GM18867 (cell line): ENCODE measurements at regions not wholly inside any gene's neighbourhood (a gene's known extent, or its start where the extent isn't known, plus 50 kb on each side); places are given as distances from the start of the nearest gene placed in this dataset.

Experiments used
- ATAC-seq: cut with Tn5 transposase; IDR thresholded peaks from one replicate; pipeline ENCODE4 v1.9.1; 2021; ENCODE audit warnings: mild to moderate bottlenecking, moderate library complexity; ENCODE audit not compliant: unreplicated experiment

GRCh38 chr14:38777401-38777800 lies 325.6 kb downstream of the SEC23A start:
- no peak for ATAC-seq

GRCh38 chr14:38775986-38776385 lies 327.0 kb downstream of the SEC23A start:
- ATAC-seq, result no peak

- no peak for ATAC-seq
These were observed 328.9 kb downstream of the SEC23A start for GRCh38 chr14:38774162-38774561.

GRCh38 chr14:38770251-38770650 lies 332.8 kb downstream of the SEC23A start:
- ATAC-seq, result no peak

GRCh38 chr14:38762845-38763244 lies 340.2 kb downstream of the SEC23A start:
- no peak for ATAC-seq

- ATAC-seq, result no peak
These were observed 340.6 kb downstream of the SEC23A start for GRCh38 chr14:38762426-38762825.

- ATAC-seq, result no peak
These were observed 342.0 kb downstream of the SEC23A start for GRCh38 chr14:38761033-38761432.

- ATAC-seq, result no peak
These were observed 344.4 kb downstream of the SEC23A start for GRCh38 chr14:38758661-38759060.

GRCh38 chr14:38755036-38755435 lies 348.0 kb downstream of the SEC23A start:
- no peak for ATAC-seq

GRCh38 chr14:38752750-38753149 lies 350.3 kb downstream of the SEC23A start:
- ATAC-seq, result no peak

- no peak for ATAC-seq
These were observed 350.7 kb downstream of the SEC23A start for GRCh38 chr14:38752341-38752740.

GRCh38 chr14:38751459-38751858 lies 351.6 kb downstream of the SEC23A start:
- ATAC-seq, result no peak

- ATAC-seq, result no peak
These were observed 353.1 kb downstream of the SEC23A start for GRCh38 chr14:38749936-38750335.

GRCh38 chr14:38745861-38746260 lies 357.2 kb downstream of the SEC23A start:
- ATAC-seq, result no peak

- ATAC-seq, result no peak
These were observed 359.0 kb downstream of the SEC23A start for GRCh38 chr14:38743966-38744584.

- ATAC-seq, result no peak
These were observed 365.2 kb downstream of the SEC23A start for GRCh38 chr14:38737686-38738407.

- ATAC-seq, result no peak
These were observed 368.0 kb downstream of the SEC23A start for GRCh38 chr14:38735005-38735404.

- no peak for ATAC-seq
These were observed 371.1 kb downstream of the SEC23A start for GRCh38 chr14:38731962-38732361.

GRCh38 chr14:38730420-38730819 lies 372.6 kb downstream of the SEC23A start:
- ATAC-seq, result no peak

- no peak for ATAC-seq
These were observed 375.3 kb downstream of the SEC23A start for GRCh38 chr14:38727731-38728130.

- no peak for ATAC-seq
These were observed 378.4 kb downstream of the SEC23A start for GRCh38 chr14:38724621-38725020.

- ATAC-seq, result no peak
These were observed 379.1 kb downstream of the SEC23A start for GRCh38 chr14:38723959-38724358.

GRCh38 chr14:38723277-38723676 lies 379.8 kb downstream of the SEC23A start:
- no peak for ATAC-seq
